ENCODE measurements at regions not wholly inside any gene's neighbourhood (a gene's known extent, or its start where the extent isn't known, plus 50 kb on each side); places are given as distances from the start of the nearest gene placed in this dataset.

GRCh38 chr17:79220201-79220712, 145.6 kb downstream of the ENGASE start:
- TF ChIP-seq, protein P1, sequence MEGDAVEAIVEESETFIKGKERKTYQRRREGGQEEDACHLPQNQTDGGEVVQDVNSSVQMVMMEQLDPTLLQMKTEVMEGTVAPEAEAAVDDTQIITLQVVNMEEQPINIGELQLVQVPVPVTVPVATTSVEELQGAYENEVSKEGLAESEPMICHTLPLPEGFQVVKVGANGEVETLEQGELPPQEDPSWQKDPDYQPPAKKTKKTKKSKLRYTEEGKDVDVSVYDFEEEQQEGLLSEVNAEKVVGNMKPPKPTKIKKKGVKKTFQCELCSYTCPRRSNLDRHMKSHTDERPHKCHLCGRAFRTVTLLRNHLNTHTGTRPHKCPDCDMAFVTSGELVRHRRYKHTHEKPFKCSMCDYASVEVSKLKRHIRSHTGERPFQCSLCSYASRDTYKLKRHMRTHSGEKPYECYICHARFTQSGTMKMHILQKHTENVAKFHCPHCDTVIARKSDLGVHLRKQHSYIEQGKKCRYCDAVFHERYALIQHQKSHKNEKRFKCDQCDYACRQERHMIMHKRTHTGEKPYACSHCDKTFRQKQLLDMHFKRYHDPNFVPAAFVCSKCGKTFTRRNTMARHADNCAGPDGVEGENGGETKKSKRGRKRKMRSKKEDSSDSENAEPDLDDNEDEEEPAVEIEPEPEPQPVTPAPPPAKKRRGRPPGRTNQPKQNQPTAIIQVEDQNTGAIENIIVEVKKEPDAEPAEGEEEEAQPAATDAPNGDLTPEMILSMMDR (IDR thresholded peaks at IDR 0.05 in 8 of 11, conservative IDR thresholded peaks at IDR 0.05 in 3 of 11): no peak
- TF ChIP-seq POLR2A (IDR thresholded peaks at IDR 0.05): no peak
